ENCODE measurements at regions not wholly inside any gene's neighbourhood (a gene's known extent, or its start where the extent isn't known, plus 50 kb on each side); places are given as distances from the start of the nearest gene placed in this dataset.

DNA sequence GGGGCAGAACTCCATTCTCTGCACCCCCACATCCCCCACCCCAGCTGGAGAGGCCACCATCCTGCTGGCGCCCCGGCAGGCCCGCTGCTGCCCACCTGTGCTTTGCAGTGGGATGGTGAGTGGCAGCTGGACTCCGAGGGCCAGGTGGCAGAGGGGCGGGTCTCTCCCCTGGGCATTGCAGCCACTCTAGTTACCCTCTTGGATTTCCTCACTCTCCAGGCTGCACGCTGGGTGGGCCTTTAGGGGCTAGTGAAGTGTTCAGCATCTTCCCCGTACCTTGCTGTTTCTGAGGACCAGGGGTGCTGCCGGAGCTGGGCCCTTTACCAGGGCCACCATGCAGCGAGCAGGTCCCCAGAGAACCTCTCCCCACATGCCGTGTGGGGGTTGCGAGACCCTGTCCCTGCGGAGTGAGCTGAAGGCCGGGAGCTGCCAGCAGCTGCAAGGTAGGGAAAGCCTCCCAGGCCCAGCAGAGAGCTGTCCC is 88.4 kb upstream of the SH3PXD2B start:
- no peak for ATAC-seq
- no peak overlapping the region for H3K27ac ChIP-seq (ENCODE audit: low read depth, low read length)
- H3K9me3 ChIP-seq (ENCODE audit: control insufficient read depth in 2 of 3, low read length in 3 of 3): no peaks in the 10 kb centered on the region
- Mint-ChIP-seq H3K36me3 (no peaks in the 10 kb centered on the region), H3K27me3 (peaks cover 0 to 23% (median 6%) of the 10 kb centered on the region in 5 donors), H3K27ac (no peak overlapping the region), H3K4me3 (no peak overlapping the region), H3K9me3 (peaks cover 0 to 5% (median 0%) of the 10 kb centered on the region in 11 donors), H3K4me1 (no peaks in the 10 kb centered on the region)
- intact Hi-C loops (cut with micrococcal nuclease): no loop called here
- H3K4me1 ChIP-seq (ENCODE audit: control insufficient read depth in 2 of 2, insufficient read depth in 2 of 2, low read length in 2 of 2): no peaks in the 10 kb centered on the region
- POLR2A ChIA-PET: no interaction called here
- H3K36me3 ChIP-seq (ENCODE audit: control insufficient read depth in 2 of 3, insufficient read depth in 3 of 3, low read length in 3 of 3): no peaks in the 10 kb centered on the region
- CTCF ChIA-PET: no interaction called here
- DNase-seq: no peak
- no peak overlapping the region for H3K4me3 ChIP-seq (ENCODE audit: low read length)
- H3K27me3 ChIP-seq (ENCODE audit: control insufficient read depth in 2 of 2, insufficient read depth in 2 of 2, low read length in 2 of 2): no peaks in the 10 kb centered on the region

DNA sequence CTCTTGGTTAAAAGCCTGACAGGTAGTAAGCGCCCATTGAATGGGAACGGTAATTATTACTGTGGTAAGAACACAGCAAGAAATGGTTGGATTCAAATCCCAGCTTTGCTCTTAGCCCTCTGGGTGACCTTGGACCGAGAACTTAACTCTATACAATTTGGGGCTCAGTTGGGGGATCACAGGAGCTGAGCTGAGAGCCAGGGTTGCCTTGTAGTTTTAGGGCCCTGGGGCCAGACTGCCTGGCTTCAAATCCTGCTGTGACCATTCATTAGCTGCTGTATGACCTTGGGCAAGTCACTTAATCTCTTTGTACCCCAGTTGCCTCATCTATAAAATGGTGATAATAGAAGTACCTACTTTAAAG is 87.4 kb upstream of the SH3PXD2B start:
- Histone ChIP-seq H3K27me3 (ENCODE audit: control insufficient read depth in 2 of 2, insufficient read depth in 2 of 2, low read length in 2 of 2) (no peaks in the 10 kb centered on the region), H3K4me1 (ENCODE audit: control insufficient read depth in 2 of 2, insufficient read depth in 2 of 2, low read length in 2 of 2) (no peaks in the 10 kb centered on the region), H3K9me3 (ENCODE audit: control insufficient read depth in 2 of 3, low read length in 3 of 3) (peaks cover 0 to 2% (median 0%) of the 10 kb centered on the region in 3 experiments), H3K36me3 (ENCODE audit: control insufficient read depth in 2 of 3, insufficient read depth in 3 of 3, low read length in 3 of 3) (no peaks in the 10 kb centered on the region), H3K27ac (ENCODE audit: low read depth, low read length) (no peak overlapping the region), H3K4me3 (ENCODE audit: low read length) (no peak overlapping the region)
- H3K27ac Mint-ChIP-seq: no peak overlapping the region
- H3K4me3 Mint-ChIP-seq: no peak overlapping the region
- intact Hi-C loops (cut with micrococcal nuclease): no loop called here
- peaks cover 0 to 16% (median 6%) of the 10 kb centered on the region in 5 donors for H3K27me3 Mint-ChIP-seq
- no peaks in the 10 kb centered on the region for H3K36me3 Mint-ChIP-seq
- POLR2A ChIA-PET: no interaction called here
- CTCF ChIA-PET: no interaction called here
- H3K4me1 Mint-ChIP-seq: no peaks in the 10 kb centered on the region
- ATAC-seq (no peak), DNase-seq (no peak)
- peaks cover 0 to 13% (median 0%) of the 10 kb centered on the region in 11 donors for H3K9me3 Mint-ChIP-seq

DNA sequence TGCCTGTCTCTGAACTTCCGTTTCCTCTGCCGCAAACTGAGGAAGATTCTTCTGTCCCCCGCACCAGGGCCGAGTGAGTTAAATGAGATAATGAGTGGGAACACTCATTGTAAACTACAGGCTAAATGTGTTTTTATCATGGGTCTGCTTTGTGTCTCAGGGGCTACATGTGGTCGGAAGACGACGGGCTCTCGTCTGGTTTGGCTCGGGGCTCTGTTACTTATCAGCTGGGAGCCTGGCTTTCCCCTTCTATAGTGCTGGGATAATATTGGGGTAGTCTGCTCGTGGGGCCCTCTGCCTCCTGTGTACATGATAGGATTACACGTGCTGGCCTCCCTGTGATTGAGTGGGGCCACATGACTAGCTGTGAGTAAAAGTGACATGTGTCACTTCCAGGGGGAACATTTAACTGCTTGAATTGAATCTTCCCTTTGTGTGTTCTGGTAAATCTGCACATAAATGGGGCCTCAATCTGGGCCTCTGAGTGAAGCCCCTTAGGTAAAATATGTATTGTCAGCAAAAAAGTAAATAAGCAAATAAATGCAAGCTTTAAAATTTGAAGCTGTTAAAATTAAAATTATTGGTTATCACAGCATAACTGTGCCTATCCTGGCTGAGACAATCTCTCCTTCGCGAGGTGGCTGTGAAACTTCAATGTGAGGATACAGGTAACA is 86.9 kb upstream of the SH3PXD2B start:
- H3K4me3 Mint-ChIP-seq: no peak overlapping the region
- H3K27me3 Mint-ChIP-seq: peaks cover 0 to 11% (median 6%) of the 10 kb centered on the region in 5 donors

DNA sequence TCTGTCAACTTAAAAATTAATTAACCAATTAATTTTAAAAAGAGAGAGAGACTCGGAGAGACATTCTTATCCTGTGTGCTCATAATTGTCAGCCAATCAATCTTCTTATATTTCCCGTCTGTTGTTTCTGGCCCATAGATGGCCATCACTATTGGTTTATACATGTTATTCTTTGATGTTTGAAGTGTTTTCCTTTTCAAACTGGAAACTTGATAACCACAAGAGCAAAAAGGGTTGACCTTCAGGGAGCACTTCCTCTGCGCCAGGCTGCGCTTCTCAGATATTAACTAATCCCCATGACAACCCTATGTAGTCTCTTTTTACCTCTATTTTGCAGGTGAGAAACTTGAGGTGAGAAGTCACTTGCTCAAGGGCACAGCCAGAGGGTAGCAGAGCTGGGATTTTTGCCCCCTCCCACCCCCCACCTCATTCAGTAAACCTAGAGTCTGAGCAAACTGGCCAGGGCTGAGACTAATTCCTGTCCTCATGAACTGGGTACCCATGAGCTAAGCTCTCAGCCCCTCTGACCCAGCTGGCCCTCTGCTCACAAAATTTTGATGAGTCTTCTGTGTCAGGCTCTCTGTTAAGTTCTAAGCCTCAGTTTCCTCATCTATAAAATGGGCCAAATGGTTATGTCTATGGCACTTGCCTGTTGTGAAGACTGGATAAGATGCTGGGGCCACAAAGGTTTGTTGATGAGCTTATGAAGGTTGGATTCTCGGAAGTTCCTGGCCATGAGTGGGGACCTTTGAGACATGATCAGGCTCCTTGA is 86.0 kb upstream of the SH3PXD2B start:
- Histone ChIP-seq H3K4me3 (ENCODE audit: low read length) (no peak overlapping the region), H3K9me3 (ENCODE audit: control insufficient read depth in 2 of 3, low read length in 3 of 3) (peaks cover 0 to 4% (median 0%) of the 10 kb centered on the region in 3 experiments), H3K27ac (ENCODE audit: low read depth, low read length) (no peak overlapping the region), H3K36me3 (ENCODE audit: control insufficient read depth in 2 of 3, insufficient read depth in 3 of 3, low read length in 3 of 3) (no peaks in the 10 kb centered on the region), H3K4me1 (ENCODE audit: control insufficient read depth in 2 of 2, insufficient read depth in 2 of 2, low read length in 2 of 2) (no peaks in the 10 kb centered on the region), H3K27me3 (ENCODE audit: control insufficient read depth in 2 of 2, insufficient read depth in 2 of 2, low read length in 2 of 2) (no peaks in the 10 kb centered on the region)
- ChIA-PET CTCF (no interaction called here), POLR2A (no interaction called here)
- no peaks in the 10 kb centered on the region for H3K36me3 Mint-ChIP-seq
- H3K4me1 Mint-ChIP-seq: no peaks in the 10 kb centered on the region
- peaks cover 0 to 13% (median 0%) of the 10 kb centered on the region in 11 donors for H3K9me3 Mint-ChIP-seq
- no peak overlapping the region for H3K27ac Mint-ChIP-seq
- H3K4me3 Mint-ChIP-seq: no peak overlapping the region
- no peak for DNase-seq
- no peak for ATAC-seq
- peaks cover 0 to 6% (median 2%) of the 10 kb centered on the region in 5 donors for H3K27me3 Mint-ChIP-seq
- intact Hi-C loops (cut with micrococcal nuclease): no loop called here

More for the DNA sequence above, 86.9 kb upstream of the SH3PXD2B start:
- H3K4me3 ChIP-seq (ENCODE audit: low read length): no peak overlapping the region
- ATAC-seq: no peak
- H3K36me3 Mint-ChIP-seq: no peaks in the 10 kb centered on the region
- POLR2A ChIA-PET: no interaction called here
- intact Hi-C loops (cut with micrococcal nuclease): no loop called here
- no peak overlapping the region for H3K27ac ChIP-seq (ENCODE audit: low read depth, low read length)
- H3K9me3 Mint-ChIP-seq: peaks cover 0 to 13% (median 0%) of the 10 kb centered on the region in 11 donors
- H3K4me1 ChIP-seq (ENCODE audit: control insufficient read depth in 2 of 2, insufficient read depth in 2 of 2, low read length in 2 of 2): no peaks in the 10 kb centered on the region
- DNase-seq: no peak
- H3K9me3 ChIP-seq (ENCODE audit: control insufficient read depth in 2 of 3, low read length in 3 of 3): peaks cover 0 to 4% (median 0%) of the 10 kb centered on the region in 3 experiments
- CTCF ChIA-PET: no interaction called here
- H3K27ac Mint-ChIP-seq: no peak overlapping the region
- no peaks in the 10 kb centered on the region for H3K36me3 ChIP-seq (ENCODE audit: control insufficient read depth in 2 of 3, insufficient read depth in 3 of 3, low read length in 3 of 3)
- no peaks in the 10 kb centered on the region for H3K4me1 Mint-ChIP-seq
- no peaks in the 10 kb centered on the region for H3K27me3 ChIP-seq (ENCODE audit: control insufficient read depth in 2 of 2, insufficient read depth in 2 of 2, low read length in 2 of 2)

DNA sequence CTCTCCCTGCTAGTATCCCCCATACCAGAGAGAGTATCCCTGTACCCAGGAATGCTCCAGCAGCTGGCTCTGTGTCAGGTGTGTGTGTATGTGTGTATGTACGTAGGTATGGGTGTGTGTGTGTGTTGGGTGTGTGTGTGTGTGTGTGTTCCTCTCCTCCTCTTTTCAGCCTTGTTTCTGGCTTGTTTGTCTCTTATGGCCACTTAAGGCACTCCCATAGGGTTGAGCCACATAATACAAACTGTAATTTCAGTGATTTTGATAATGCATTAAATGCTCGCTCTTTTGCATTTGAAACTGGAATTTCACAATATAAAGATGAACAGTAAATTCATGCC is 80.8 kb upstream of the SH3PXD2B start:
- intact Hi-C loops (cut with micrococcal nuclease): no loop called here
- peaks cover 0 to 13% (median 0%) of the 10 kb centered on the region in 11 donors for H3K9me3 Mint-ChIP-seq
- POLR2A ChIA-PET: no interaction called here
- no peak overlapping the region for H3K4me3 ChIP-seq (ENCODE audit: low read length)
- peaks cover 0 to 4% (median 0%) of the 10 kb centered on the region in 3 experiments for H3K9me3 ChIP-seq (ENCODE audit: control insufficient read depth in 2 of 3, low read length in 3 of 3)
- CTCF ChIA-PET: no interaction called here
- no peak overlapping the region for H3K27ac Mint-ChIP-seq
- H3K4me1 ChIP-seq (ENCODE audit: control insufficient read depth in 2 of 2, insufficient read depth in 2 of 2, low read length in 2 of 2): no peaks in the 10 kb centered on the region
- H3K36me3 ChIP-seq (ENCODE audit: control insufficient read depth in 2 of 3, insufficient read depth in 3 of 3, low read length in 3 of 3): no peaks in the 10 kb centered on the region
- no peaks in the 10 kb centered on the region for H3K27me3 ChIP-seq (ENCODE audit: control insufficient read depth in 2 of 2, insufficient read depth in 2 of 2, low read length in 2 of 2)
- DNase-seq (no peak), ATAC-seq (no peak)
- H3K27me3 Mint-ChIP-seq: peaks cover 0 to 12% (median 9%) of the 10 kb centered on the region in 5 donors
- no peaks in the 10 kb centered on the region for H3K36me3 Mint-ChIP-seq
- no peak overlapping the region for H3K27ac ChIP-seq (ENCODE audit: low read depth, low read length)
- H3K4me1 Mint-ChIP-seq: no peaks in the 10 kb centered on the region
- no peak overlapping the region for H3K4me3 Mint-ChIP-seq

DNA sequence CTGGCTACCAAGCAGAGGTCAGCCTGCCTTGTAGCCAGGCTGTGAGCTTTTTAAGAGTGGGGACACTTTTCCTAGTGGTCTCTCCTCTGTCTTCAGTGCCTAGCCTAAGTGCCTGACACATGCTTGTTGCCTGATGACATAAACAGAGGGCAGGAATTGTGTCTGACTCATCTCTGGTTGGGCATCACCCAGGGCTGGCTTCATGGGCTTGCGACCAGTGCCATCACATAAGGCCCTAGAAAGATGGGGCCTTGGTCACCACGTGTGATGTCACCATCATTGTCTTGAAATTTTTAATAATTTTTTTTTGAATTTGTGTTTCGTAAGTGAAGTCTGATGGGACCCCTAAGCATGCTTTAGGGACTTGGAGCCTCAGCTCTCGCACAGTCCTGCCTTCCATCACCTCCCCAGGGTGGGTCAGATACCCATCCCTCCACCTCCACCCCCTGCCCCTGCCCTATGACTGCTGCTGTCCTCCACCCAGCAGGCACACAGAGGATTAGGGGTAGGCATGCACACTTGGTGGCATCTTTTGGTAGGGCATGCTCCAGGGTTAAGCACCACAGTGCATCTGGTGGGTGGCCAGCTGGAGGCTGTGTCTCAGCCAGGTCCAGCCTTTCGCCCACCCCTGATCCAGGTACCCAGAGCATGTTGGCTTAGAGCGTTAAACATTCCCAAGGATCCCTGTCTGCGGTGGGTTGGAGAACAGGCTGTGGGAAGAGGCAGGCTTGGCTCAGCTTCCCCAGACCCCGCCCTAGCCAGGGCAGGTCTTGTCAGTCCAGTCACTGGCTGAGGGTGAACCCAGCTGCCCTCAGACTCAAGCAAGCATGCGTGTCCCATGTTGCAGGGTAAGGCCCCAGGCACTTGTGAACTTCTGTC is 80.1 kb upstream of the SH3PXD2B start:
- H3K4me3 ChIP-seq (ENCODE audit: low read length): no peak overlapping the region
- intact Hi-C loops (cut with micrococcal nuclease): no loop called here
- no peak overlapping the region for H3K4me3 Mint-ChIP-seq
- no peak overlapping the region for H3K27ac Mint-ChIP-seq
- CTCF ChIA-PET: no interaction called here
- H3K27ac ChIP-seq (ENCODE audit: low read depth, low read length): no peak overlapping the region
- no peaks in the 10 kb centered on the region for H3K36me3 Mint-ChIP-seq
- H3K27me3 Mint-ChIP-seq: peaks cover 0 to 14% (median 11%) of the 10 kb centered on the region in 5 donors
- no peaks in the 10 kb centered on the region for H3K4me1 ChIP-seq (ENCODE audit: control insufficient read depth in 2 of 2, insufficient read depth in 2 of 2, low read length in 2 of 2)
- POLR2A ChIA-PET: no interaction called here
- H3K36me3 ChIP-seq (ENCODE audit: control insufficient read depth in 2 of 3, insufficient read depth in 3 of 3, low read length in 3 of 3): no peaks in the 10 kb centered on the region
- ATAC-seq (no peak), DNase-seq (no peak)
- no peaks in the 10 kb centered on the region for H3K27me3 ChIP-seq (ENCODE audit: control insufficient read depth in 2 of 2, insufficient read depth in 2 of 2, low read length in 2 of 2)
- H3K9me3 Mint-ChIP-seq: peaks cover 0 to 14% (median 0%) of the 10 kb centered on the region in 11 donors
- no peaks in the 10 kb centered on the region for H3K4me1 Mint-ChIP-seq
- peaks cover 0 to 4% (median 0%) of the 10 kb centered on the region in 3 experiments for H3K9me3 ChIP-seq (ENCODE audit: control insufficient read depth in 2 of 3, low read length in 3 of 3)

All from naive thymus-derived CD4-positive, alpha-beta T cell (primary cell).